ENCODE measurements at regions not wholly inside any gene's neighbourhood (a gene's known extent, or its start where the extent isn't known, plus 50 kb on each side); places are given as distances from the start of the nearest gene placed in this dataset.

- TF ChIP-seq, protein P1, sequence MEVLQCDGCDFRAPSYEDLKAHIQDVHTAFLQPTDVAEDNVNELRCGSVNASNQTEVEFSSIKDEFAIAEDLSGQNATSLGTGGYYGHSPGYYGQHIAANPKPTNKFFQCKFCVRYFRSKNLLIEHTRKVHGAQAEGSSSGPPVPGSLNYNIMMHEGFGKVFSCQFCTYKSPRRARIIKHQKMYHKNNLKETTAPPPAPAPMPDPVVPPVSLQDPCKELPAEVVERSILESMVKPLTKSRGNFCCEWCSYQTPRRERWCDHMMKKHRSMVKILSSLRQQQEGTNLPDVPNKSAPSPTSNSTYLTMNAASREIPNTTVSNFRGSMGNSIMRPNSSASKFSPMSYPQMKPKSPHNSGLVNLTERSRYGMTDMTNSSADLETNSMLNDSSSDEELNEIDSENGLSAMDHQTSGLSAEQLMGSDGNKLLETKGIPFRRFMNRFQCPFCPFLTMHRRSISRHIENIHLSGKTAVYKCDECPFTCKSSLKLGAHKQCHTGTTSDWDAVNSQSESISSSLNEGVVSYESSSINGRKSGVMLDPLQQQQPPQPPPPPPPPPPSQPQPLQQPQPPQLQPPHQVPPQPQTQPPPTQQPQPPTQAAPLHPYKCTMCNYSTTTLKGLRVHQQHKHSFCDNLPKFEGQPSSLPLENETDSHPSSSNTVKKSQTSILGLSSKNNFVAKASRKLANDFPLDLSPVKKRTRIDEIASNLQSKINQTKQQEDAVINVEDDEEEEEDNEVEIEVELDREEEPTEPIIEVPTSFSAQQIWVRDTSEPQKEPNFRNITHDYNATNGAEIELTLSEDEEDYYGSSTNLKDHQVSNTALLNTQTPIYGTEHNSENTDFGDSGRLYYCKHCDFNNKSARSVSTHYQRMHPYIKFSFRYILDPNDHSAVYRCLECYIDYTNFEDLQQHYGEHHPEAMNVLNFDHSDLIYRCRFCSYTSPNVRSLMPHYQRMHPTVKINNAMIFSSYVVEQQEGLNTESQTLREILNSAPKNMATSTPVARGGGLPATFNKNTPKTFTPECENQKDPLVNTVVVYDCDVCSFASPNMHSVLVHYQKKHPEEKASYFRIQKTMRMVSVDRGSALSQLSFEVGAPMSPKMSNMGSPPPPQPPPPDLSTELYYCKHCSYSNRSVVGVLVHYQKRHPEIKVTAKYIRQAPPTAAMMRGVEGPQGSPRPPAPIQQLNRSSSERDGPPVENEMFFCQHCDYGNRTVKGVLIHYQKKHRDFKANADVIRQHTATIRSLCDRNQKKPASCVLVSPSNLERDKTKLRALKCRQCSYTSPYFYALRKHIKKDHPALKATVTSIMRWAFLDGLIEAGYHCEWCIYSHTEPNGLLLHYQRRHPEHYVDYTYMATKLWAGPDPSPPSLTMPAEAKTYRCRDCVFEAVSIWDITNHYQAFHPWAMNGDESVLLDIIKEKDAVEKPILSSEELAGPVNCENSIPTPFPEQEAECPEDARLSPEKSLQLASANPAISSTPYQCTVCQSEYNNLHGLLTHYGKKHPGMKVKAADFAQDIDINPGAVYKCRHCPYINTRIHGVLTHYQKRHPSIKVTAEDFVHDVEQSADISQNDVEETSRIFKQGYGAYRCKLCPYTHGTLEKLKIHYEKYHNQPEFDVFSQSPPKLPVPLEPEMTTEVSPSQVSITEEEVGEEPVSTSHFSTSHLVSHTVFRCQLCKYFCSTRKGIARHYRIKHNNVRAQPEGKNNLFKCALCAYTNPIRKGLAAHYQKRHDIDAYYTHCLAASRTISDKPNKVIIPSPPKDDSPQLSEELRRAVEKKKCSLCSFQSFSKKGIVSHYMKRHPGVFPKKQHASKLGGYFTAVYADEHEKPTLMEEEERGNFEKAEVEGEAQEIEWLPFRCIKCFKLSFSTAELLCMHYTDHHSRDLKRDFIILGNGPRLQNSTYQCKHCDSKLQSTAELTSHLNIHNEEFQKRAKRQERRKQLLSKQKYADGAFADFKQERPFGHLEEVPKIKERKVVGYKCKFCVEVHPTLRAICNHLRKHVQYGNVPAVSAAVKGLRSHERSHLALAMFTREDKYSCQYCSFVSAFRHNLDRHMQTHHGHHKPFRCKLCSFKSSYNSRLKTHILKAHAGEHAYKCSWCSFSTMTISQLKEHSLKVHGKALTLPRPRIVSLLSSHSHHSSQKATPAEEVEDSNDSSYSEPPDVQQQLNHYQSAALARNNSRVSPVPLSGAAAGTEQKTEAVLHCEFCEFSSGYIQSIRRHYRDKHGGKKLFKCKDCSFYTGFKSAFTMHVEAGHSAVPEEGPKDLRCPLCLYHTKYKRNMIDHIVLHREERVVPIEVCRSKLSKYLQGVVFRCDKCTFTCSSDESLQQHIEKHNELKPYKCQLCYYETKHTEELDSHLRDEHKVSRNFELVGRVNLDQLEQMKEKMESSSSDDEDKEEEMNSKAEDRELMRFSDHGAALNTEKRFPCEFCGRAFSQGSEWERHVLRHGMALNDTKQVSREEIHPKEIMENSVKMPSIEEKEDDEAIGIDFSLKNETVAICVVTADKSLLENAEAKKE (CRISPR knock-in tag; IDR thresholded peaks at IDR 0.05), result no peak
- TF ChIP-seq CTCF (conservative IDR thresholded peaks at IDR 0.05; ENCODE audit: low read depth in 2 of 2), result no peak
- no peak for TF ChIP-seq JUNB (IDR thresholded peaks at IDR 0.05; ENCODE audit: unreplicated experiment)
- TF ChIP-seq CREB1 (CRISPR knock-in tag; IDR thresholded peaks at IDR 0.05; ENCODE audit: low read depth), result no peak
- no peak for TF ChIP-seq ZNF114 (CRISPR knock-in tag; IDR thresholded peaks at IDR 0.05)
- TF ChIP-seq POLR2AphosphoS5 (IDR thresholded peaks at IDR 0.05; ENCODE audit: low read depth), result no peak
Measured at GRCh38 chr3:10759495-10759894, 56.5 kb upstream of the SLC6A11 start (continued).

DNA sequence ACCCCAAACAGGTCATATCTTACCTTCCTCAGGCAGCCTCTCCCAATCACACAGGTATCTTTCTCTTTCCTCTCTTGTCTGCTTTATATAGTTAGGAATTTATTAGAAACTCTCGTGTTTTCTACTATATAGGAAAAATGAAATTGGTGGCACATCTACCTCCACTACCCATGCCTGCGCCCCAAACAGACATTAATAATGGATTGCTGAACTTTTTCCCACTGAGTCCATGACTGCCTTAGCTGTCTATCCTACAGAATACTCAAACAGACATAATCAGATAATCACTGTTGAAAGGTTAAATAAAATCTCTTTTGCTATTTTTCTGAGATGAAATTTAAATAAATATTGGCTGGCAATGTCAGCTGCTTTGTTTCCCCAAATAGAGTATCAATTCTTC is 55.8 kb upstream of the SLC6A11 start:
- Histone ChIP-seq H3F3A (replicated peaks; ENCODE audit: low read depth) (no peaks in the 10 kb centered on the region), H3K4me3 (no peak overlapping the region), H3K27me3 (ENCODE audit: insufficient read depth) (no peaks in the 10 kb centered on the region), H2AFZ (no peak overlapping the region), H3K79me2 (replicated peaks; ENCODE audit: insufficient read depth) (no peaks in the 10 kb centered on the region), H4K20me1 (replicated peaks; ENCODE audit: insufficient read depth) (no peaks in the 10 kb centered on the region), H3K9me2 (ENCODE audit: insufficient read depth) (no peaks in the 10 kb centered on the region), H3K4me1 (ENCODE audit: insufficient read depth) (no peaks in the 10 kb centered on the region; the same call in 1 of the 2 replicates), H3K27ac (ENCODE audit: low read depth) (no peak overlapping the region), H3K36me3 (ENCODE audit: insufficient read depth) (no peaks in the 10 kb centered on the region), H3K4me2 (no peak overlapping the region)
- Mint-ChIP-seq H3K9me3 (no peaks in the 10 kb centered on the region), H3K36me3 (ENCODE audit: low read depth) (no peaks in the 10 kb centered on the region), H3K4me1 (peaks cover 15% of the 10 kb centered on the region), H3K4me3 (no peak overlapping the region), H3K27me3 (ENCODE audit: insufficient read depth, low read depth, poor library complexity) (peaks cover 5% of the 10 kb centered on the region), H3K27ac (no peak overlapping the region)
- ATAC-seq (no peak), DNase-seq (ENCODE audit: low spot score) (no peak)
- TF ChIP-seq CREB1 (CRISPR knock-in tag; IDR thresholded peaks at IDR 0.05; ENCODE audit: low read depth) (no peak), NANOG (IDR thresholded peaks at IDR 0.05; ENCODE audit: borderline replicate concordance) (no peak), EZH2 (IDR thresholded peaks at IDR 0.05; ENCODE audit: low read depth, unreplicated experiment) (no peak), REST (IDR thresholded peaks at IDR 0.05; ENCODE audit: unreplicated experiment) (no peak), EZH2phosphoT487 (IDR thresholded peaks at IDR 0.05; ENCODE audit: unreplicated experiment) (no peak)
- TF ChIP-seq, protein P2, sequence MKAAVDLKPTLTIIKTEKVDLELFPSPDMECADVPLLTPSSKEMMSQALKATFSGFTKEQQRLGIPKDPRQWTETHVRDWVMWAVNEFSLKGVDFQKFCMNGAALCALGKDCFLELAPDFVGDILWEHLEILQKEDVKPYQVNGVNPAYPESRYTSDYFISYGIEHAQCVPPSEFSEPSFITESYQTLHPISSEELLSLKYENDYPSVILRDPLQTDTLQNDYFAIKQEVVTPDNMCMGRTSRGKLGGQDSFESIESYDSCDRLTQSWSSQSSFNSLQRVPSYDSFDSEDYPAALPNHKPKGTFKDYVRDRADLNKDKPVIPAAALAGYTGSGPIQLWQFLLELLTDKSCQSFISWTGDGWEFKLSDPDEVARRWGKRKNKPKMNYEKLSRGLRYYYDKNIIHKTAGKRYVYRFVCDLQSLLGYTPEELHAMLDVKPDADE (IDR thresholded peaks at IDR 0.05), result no peak
